ENCODE measurements at regions not wholly inside any gene's neighbourhood (a gene's known extent, or its start where the extent isn't known, plus 50 kb on each side); places are given as distances from the start of the nearest gene placed in this dataset.

DNA sequence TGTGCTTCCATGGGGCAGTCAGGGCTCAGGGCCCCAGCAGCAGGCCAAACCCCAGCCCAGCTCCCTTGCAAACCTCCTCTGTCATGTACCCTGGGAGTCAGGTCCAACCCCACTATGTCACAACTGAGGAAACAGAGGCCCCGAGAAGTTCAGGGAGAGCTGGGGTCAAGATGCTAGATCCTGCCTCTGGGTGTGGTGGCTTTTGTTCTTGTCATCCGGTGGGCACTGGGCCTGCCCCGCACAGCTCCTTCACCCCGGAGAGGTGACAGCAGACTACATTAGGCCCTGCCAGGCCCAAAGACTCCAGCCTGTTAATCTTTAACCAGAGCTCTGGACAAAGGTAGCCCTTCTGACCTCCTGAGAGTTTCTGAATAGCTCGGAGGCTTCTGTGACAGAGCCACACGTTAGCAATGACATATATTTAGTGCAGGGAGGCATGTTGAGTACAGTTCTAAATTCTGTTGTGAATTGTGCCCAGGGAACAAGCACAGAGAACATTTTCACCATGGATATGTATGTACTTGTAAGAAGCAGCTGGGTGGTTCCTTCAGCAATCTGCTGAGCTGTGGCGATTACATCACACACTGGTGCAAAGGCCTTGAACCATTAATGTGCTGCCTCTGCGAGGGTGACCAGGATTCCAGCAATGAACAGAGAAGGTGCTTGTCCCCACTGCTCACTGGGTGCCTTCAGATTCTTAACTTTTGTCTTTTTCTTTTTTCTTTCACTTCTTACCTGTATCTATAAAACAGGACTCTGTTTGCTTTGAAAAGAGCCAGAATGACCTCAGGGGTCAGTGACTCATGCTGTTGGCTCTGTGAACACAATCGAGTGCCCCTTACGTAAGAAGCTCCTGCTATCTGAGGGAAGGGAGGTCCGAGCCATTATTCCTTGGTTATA, 102.8 kb downstream of the RHOU start:
- H3F3A ChIP-seq (ENCODE audit: insufficient read depth, low read depth): peaks cover 7% of the 10 kb centered on the region; the same call in 1 of the 2 replicates
- BruUV-seq (replicated peaks): no TSS peak
- H3K36me3 ChIP-seq (ENCODE audit: low read depth): no peaks in the 10 kb centered on the region
- TF ChIP-seq, protein P1, sequence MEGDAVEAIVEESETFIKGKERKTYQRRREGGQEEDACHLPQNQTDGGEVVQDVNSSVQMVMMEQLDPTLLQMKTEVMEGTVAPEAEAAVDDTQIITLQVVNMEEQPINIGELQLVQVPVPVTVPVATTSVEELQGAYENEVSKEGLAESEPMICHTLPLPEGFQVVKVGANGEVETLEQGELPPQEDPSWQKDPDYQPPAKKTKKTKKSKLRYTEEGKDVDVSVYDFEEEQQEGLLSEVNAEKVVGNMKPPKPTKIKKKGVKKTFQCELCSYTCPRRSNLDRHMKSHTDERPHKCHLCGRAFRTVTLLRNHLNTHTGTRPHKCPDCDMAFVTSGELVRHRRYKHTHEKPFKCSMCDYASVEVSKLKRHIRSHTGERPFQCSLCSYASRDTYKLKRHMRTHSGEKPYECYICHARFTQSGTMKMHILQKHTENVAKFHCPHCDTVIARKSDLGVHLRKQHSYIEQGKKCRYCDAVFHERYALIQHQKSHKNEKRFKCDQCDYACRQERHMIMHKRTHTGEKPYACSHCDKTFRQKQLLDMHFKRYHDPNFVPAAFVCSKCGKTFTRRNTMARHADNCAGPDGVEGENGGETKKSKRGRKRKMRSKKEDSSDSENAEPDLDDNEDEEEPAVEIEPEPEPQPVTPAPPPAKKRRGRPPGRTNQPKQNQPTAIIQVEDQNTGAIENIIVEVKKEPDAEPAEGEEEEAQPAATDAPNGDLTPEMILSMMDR (conservative IDR thresholded peaks at IDR 0.05): no peak
- TF ChIP-seq EZH2 (IDR thresholded peaks at IDR 0.05; ENCODE audit: low read depth): no peak
- H3K4me2 ChIP-seq: peak overlapping the region; percentile 46
- H3K9me3 ChIP-seq (ENCODE audit: insufficient read depth, low read depth): no peaks in the 10 kb centered on the region
- CTCF ChIA-PET: interaction anchor here (0.5 kb wide), 1 partner anchor 316 kb away, joined by 3 read pairs; no protein-coding TSS in a partner anchor
- POLR2A ChIA-PET (ENCODE audit: unreplicated experiment): interaction anchor here (0.5 kb wide), 1 partner anchor 831 kb away, joined by 4 read pairs; no protein-coding TSS in a partner anchor
- DNase-seq: peak; percentile 59 to 86
- peaks cover 12% of the 10 kb centered on the region for H3K4me1 ChIP-seq (replicated peaks; ENCODE audit: insufficient read depth)
- H2AFZ ChIP-seq: no peak overlapping the region
- no peak overlapping the region for H3K4me3 ChIP-seq
- H4K20me1 ChIP-seq (ENCODE audit: insufficient read depth): no peaks in the 10 kb centered on the region
- intact Hi-C loops (cut with micrococcal nuclease; ENCODE audit: unreplicated experiment): loop anchor here (10.0 kb wide), 1 partner anchor 387 kb away; no protein-coding TSS in a partner anchor
- H3K27ac ChIP-seq: no peak overlapping the region
- H3K27me3 ChIP-seq (ENCODE audit: insufficient read depth, low read depth): peaks cover 25% of the 10 kb centered on the region
- no peaks in the 10 kb centered on the region for H3K9me2 ChIP-seq (ENCODE audit: insufficient read depth)
- H3K79me2 ChIP-seq (ENCODE audit: low read depth): no peaks in the 10 kb centered on the region

GRCh38 chr1:228838717-228839500, 103.6 kb downstream of the RHOU start:
- DNase-seq: no peak
- POLR2A ChIA-PET (ENCODE audit: unreplicated experiment): interaction anchor here (0.5 kb wide), 1 partner anchor 830 kb away, joined by 4 read pairs; no protein-coding TSS in a partner anchor
- H4K20me1 ChIP-seq (ENCODE audit: insufficient read depth): no peaks in the 10 kb centered on the region

More at GRCh38 chr1:228838717-228839500, 103.6 kb downstream of the RHOU start:
- peaks cover 12% of the 10 kb centered on the region for H3K4me1 ChIP-seq (replicated peaks; ENCODE audit: insufficient read depth)
- intact Hi-C loops (cut with micrococcal nuclease; ENCODE audit: unreplicated experiment): loop anchor here (10.0 kb wide), 1 partner anchor 386 kb away; no protein-coding TSS in a partner anchor
- no peaks in the 10 kb centered on the region for H3K79me2 ChIP-seq (ENCODE audit: low read depth)
- BruUV-seq (replicated peaks): no TSS peak
- peaks cover 17% of the 10 kb centered on the region for H3K27me3 ChIP-seq (ENCODE audit: insufficient read depth, low read depth)
- H3K4me3 ChIP-seq: no peak overlapping the region
- peaks cover 7% of the 10 kb centered on the region; the same call in 1 of the 2 replicates for H3F3A ChIP-seq (ENCODE audit: insufficient read depth, low read depth)
- H3K36me3 ChIP-seq (ENCODE audit: low read depth): no peaks in the 10 kb centered on the region
- no peak overlapping the region for H3K27ac ChIP-seq
- CTCF ChIA-PET: interaction anchor here (0.5 kb wide), 1 partner anchor 315 kb away, joined by 3 read pairs; no protein-coding TSS in a partner anchor
- TF ChIP-seq, protein P1 (conservative IDR thresholded peaks at IDR 0.05): no peak
- no peak for TF ChIP-seq EZH2 (IDR thresholded peaks at IDR 0.05; ENCODE audit: low read depth)
- peak overlapping the region; percentile 46; the same call in 1 of the 2 replicates for H3K4me2 ChIP-seq
- no peaks in the 10 kb centered on the region for H3K9me3 ChIP-seq (ENCODE audit: insufficient read depth, low read depth)
- no peaks in the 10 kb centered on the region for H3K9me2 ChIP-seq (ENCODE audit: insufficient read depth)
- no peak overlapping the region for H2AFZ ChIP-seq

Measured in PC-9 (cell line).